ENCODE measurements at regions not wholly inside any gene's neighbourhood (a gene's known extent, or its start where the extent isn't known, plus 50 kb on each side); places are given as distances from the start of the nearest gene placed in this dataset.

DNA sequence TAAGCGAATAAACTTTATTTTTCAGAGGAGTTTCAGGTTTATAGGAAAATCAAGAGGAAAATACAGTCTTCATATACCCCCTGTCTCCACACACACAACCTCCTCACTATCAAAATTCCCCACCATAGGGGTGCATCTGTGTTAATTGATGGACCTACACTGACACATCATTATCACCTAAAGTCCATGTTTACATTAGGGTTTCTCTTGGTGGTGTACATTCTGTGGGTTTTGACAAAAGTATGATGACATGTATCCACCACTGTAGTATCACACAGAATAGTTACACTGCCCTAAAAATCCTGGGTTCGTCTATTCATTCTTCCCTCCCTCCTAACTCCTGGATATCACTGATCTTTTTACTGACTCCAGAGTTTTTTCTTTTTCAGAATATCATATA lies 654.2 kb downstream of the UQCRFS1 start:
- Histone ChIP-seq H3K4me1 (no peaks in the 10 kb centered on the region), H3K27ac (no peak overlapping the region), H3K36me3 (no peaks in the 10 kb centered on the region), H3K27me3 (no peaks in the 10 kb centered on the region), H3K4me3 (no peak overlapping the region), H3K9me3 (no peaks in the 10 kb centered on the region)
- no peak for DNase-seq (ENCODE audit: low spot score in 2 of 2)
- intact Hi-C loops (cut with DNase I): no loop called here
- TF ChIP-seq, protein P1, sequence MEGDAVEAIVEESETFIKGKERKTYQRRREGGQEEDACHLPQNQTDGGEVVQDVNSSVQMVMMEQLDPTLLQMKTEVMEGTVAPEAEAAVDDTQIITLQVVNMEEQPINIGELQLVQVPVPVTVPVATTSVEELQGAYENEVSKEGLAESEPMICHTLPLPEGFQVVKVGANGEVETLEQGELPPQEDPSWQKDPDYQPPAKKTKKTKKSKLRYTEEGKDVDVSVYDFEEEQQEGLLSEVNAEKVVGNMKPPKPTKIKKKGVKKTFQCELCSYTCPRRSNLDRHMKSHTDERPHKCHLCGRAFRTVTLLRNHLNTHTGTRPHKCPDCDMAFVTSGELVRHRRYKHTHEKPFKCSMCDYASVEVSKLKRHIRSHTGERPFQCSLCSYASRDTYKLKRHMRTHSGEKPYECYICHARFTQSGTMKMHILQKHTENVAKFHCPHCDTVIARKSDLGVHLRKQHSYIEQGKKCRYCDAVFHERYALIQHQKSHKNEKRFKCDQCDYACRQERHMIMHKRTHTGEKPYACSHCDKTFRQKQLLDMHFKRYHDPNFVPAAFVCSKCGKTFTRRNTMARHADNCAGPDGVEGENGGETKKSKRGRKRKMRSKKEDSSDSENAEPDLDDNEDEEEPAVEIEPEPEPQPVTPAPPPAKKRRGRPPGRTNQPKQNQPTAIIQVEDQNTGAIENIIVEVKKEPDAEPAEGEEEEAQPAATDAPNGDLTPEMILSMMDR (IDR thresholded peaks at IDR 0.05): no peak

DNA sequence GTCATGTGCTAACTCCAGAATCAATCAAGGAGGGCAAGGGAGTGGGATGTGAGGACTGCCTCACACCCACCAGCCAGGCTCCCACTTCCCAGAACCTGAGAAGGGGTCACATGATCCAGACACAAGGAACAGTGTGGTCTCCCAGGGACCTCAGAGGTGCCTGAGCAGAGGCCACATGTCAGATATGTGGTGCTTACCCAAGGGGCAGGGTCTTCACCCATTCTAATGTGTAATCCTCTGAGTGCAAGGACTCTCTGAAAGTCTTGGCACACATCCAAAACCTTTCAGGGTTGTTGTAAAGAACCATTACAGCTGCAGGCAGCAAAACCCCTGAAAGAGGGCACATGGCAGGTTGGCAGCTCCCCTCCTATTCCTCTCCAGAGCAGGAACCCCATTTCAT lies 656.6 kb downstream of the UQCRFS1 start:
- Histone ChIP-seq H3K9me3 (no peaks in the 10 kb centered on the region), H3K36me3 (no peaks in the 10 kb centered on the region), H3K27ac (no peak overlapping the region), H3K27me3 (no peaks in the 10 kb centered on the region), H3K4me1 (no peaks in the 10 kb centered on the region), H3K4me3 (no peak overlapping the region)
- TF ChIP-seq, protein P1 (IDR thresholded peaks at IDR 0.05): no peak
- no peak for DNase-seq (ENCODE audit: low spot score in 2 of 2)
- intact Hi-C loops (cut with DNase I): no loop called here

DNA sequence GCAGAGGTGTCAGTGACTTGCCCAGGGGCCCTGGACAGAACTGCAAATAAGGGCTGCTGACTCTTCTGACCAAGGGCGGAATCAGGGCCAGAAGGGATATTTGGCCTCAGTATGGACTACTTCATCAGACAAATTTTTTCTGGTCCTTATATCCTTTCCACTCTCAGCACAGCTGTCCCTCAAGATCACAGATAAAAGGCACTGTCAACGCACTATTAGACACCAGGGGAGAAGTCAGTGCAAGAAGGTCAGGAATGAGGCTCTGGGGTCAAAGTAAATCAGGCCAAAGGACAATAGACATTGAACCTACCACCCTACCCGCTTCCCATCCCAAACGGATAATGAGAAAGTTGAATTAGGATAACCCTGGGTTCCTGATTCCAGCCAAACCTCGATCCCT lies 657.6 kb downstream of the UQCRFS1 start:
- TF ChIP-seq, protein P1 (IDR thresholded peaks at IDR 0.05): no peak
- no peaks in the 10 kb centered on the region for H3K36me3 ChIP-seq
- H3K4me3 ChIP-seq: no peak overlapping the region
- H3K27ac ChIP-seq: no peak overlapping the region
- no peaks in the 10 kb centered on the region for H3K9me3 ChIP-seq
- DNase-seq (ENCODE audit: low spot score in 2 of 2): no peak
- H3K4me1 ChIP-seq: no peaks in the 10 kb centered on the region
- intact Hi-C loops (cut with DNase I): no loop called here
- no peaks in the 10 kb centered on the region for H3K27me3 ChIP-seq

DNA sequence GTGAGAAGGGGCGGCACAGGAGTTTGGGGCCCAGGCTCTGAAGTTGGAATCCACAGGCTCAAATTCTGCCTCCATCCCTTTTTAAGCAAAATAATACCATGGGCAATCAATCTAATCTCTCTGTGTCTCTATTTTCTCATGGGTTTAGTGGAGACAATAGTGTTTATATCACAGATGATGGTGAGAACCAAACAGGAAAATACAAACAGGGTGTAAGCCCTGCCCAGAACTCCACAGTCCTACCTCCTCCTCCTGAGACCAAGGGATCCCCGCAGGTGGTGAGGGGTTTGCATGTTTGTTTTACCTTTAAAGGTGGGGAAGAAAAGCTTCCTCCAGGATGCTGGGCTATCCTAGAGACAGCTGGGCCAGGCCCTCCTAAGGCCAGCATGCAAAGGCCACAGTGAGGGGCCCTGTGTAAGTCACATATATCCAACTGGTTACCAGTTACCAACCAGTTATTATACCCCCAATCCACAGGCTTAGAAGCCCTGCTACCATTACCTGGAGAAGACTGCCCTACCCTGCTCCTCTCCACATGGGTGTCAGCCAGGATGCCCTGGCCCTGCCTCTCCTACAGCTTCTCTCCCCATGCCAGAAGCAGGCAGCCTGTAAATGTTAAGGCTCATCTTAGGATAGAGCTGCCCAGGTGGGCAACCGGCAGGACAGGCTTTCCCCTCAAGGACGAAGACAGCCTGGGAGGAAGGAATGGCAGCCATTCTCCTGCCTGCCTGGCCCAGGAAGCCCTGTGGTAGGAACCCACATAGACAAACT lies 658.4 kb downstream of the UQCRFS1 start:
- intact Hi-C loops (cut with DNase I): no loop called here
- H3K4me3 ChIP-seq: no peak overlapping the region
- no peaks in the 10 kb centered on the region for H3K9me3 ChIP-seq
- TF ChIP-seq, protein P1 (IDR thresholded peaks at IDR 0.05): no peak
- H3K4me1 ChIP-seq: no peaks in the 10 kb centered on the region
- no peaks in the 10 kb centered on the region for H3K27me3 ChIP-seq
- no peak overlapping the region for H3K27ac ChIP-seq
- no peaks in the 10 kb centered on the region for H3K36me3 ChIP-seq
- no peak for DNase-seq (ENCODE audit: low spot score in 2 of 2)

DNA sequence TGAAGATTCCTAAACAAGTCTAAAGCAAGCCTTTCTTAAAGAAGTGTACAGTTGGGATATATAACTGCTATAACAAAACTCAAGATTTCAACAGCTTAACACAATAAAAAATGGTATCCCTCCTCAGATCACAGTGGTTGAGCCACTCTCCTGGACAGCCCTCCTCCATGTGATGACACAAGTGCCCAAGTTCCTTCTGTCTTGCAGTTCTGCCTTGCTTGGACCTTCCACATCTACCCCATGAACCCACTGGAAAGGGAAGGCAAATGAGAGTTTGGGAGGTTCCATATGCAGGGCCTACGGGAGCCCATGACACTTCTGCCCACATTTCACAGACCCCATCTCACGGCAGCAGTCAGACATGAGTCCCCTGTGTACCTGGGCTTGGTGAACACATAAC lies 659.2 kb downstream of the UQCRFS1 start:
- Histone ChIP-seq H3K27ac (no peak overlapping the region), H3K36me3 (no peaks in the 10 kb centered on the region)
- intact Hi-C loops (cut with DNase I): no loop called here

More for the DNA sequence above, 659.2 kb downstream of the UQCRFS1 start:
- Histone ChIP-seq H3K9me3 (no peaks in the 10 kb centered on the region), H3K27me3 (no peaks in the 10 kb centered on the region), H3K4me1 (no peaks in the 10 kb centered on the region), H3K4me3 (no peak overlapping the region)
- TF ChIP-seq, protein P1 (IDR thresholded peaks at IDR 0.05): no peak
- DNase-seq (ENCODE audit: low spot score in 2 of 2): no peak
